NT2/D1 (cell line): ENCODE measurements at regions not wholly inside any gene's neighbourhood (a gene's known extent, or its start where the extent isn't known, plus 50 kb on each side); places are given as distances from the start of the nearest gene placed in this dataset.

ENCODE experiments used
- SUZ12 ChIP-seq: IDR thresholded peaks from 2 replicates; pipeline ENCODE4 v1.6.1; 2011; ENCODE audit not compliant: insufficient read length, insufficient read depth; ENCODE audit errors: extremely low read depth
- YY1 ChIP-seq: IDR thresholded peaks from 2 replicates; pipeline ENCODE4 v1.6.1; 2011; ENCODE audit not compliant: insufficient read length, insufficient read depth
- ZNF274 ChIP-seq: IDR thresholded peaks from 2 replicates; pipeline ENCODE4 v1.6.1; 2011; ENCODE audit warnings: mild to moderate bottlenecking, low read depth, low read length

DNA sequence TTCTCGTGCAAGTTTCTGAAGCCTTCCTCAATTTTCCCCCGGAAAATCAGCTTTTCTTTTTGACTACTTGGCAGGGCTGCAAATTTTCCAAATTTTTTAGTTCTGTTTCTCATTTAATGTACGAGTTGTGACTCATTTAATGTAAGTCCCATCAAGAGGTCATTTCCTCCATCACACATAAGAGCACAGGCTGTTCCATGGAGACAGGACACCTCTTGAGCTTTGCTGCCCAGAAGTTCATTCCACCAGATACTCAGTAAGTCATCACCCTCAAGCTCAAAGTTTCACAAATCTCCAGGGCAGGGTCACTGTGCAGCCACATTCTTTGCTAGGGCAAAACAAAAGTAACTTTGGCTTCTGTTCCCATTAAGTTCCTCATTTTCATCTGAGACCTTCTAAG lies 101.5 kb upstream of the TEKT4 start:
- TF ChIP-seq SUZ12 = no peak
- no peak for TF ChIP-seq ZNF274
- no peak for TF ChIP-seq YY1
